Fibroblast of the aortic adventitia (primary cell): ENCODE measurements at regions not wholly inside any gene's neighbourhood (a gene's known extent, or its start where the extent isn't known, plus 50 kb on each side); places are given as distances from the start of the nearest gene placed in this dataset.

Source experiments
- DNase-seq: peaks from one replicate; pipeline ENCODE4 v3.0.0-alpha.2; 2010; ENCODE audit warnings: low read depth
- H3K4me3 ChIP-seq: 2 replicates; pipeline ENCODE4 v1.5.1; 2011; ENCODE audit warnings: low read depth, mild to moderate bottlenecking, control low read depth, low read length, moderate library complexity
- TF ChIP-seq, protein P1 (sequence below): IDR thresholded peaks from 2 replicates; pipeline ENCODE4 v1.5.1; 2011; ENCODE audit warnings: mild to moderate bottlenecking, low read length, control low read depth, inconsistent platforms; ENCODE audit not compliant: insufficient read depth

DNA sequence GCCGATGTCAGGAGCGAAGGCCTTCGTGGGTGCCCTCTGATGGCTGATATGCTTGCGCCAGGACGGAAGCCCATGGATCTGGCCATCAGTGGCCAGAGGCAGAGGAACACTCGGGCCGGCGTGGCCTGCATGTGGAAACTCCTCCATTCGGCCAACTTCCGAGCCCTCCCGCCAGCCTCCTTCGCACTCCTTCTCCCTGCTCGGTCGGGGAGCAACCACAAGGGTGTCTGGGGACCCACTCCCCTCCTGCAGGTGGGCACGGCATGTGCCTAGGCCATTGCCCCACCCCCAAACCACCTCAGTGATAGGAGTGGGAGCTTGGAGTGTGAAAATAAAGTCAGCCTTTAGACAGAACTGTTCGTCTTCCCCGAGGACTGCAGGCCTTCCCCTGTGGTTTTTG is 231.3 kb downstream of the BCL11B start:
- TF ChIP-seq, protein P1, sequence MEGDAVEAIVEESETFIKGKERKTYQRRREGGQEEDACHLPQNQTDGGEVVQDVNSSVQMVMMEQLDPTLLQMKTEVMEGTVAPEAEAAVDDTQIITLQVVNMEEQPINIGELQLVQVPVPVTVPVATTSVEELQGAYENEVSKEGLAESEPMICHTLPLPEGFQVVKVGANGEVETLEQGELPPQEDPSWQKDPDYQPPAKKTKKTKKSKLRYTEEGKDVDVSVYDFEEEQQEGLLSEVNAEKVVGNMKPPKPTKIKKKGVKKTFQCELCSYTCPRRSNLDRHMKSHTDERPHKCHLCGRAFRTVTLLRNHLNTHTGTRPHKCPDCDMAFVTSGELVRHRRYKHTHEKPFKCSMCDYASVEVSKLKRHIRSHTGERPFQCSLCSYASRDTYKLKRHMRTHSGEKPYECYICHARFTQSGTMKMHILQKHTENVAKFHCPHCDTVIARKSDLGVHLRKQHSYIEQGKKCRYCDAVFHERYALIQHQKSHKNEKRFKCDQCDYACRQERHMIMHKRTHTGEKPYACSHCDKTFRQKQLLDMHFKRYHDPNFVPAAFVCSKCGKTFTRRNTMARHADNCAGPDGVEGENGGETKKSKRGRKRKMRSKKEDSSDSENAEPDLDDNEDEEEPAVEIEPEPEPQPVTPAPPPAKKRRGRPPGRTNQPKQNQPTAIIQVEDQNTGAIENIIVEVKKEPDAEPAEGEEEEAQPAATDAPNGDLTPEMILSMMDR, result no peak
- DNase-seq, result no peak
- H3K4me3 ChIP-seq, result no peak overlapping the region

DNA sequence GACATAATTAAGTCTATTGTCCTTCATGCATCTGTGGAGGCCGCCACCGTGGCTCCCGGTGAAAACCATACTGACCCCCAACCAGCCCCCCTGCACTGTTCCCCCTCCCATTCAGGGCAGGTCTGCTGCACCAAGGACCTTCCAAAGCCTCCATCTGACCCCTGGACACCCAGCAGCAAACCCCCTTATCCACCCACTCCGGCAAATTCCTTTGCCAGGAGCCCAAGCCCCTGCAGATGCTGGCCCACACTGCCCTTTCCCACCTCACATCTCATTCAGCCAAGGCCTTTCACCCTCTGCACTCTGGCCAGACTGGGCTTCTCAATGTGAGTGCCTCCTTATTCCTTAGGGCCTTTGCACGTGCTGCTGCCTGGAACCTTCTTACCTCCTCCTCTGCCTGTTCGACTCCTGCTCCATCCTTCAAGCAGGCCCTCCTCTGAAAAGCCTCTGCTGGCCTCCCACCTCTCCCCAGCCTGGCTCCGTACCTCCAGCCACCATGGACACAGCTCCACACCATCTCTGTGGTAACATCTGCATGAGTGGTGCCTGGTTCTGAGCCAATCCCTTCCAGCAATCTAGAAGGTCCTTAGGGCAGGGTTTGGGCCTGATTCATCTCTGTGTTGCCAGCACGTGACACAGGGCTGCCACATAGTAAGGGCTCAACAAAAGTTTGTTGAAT is 230.7 kb downstream of the BCL11B start:
- DNase-seq, result no peak
- no peak overlapping the region for H3K4me3 ChIP-seq
- TF ChIP-seq, protein P1, result no peak

DNA sequence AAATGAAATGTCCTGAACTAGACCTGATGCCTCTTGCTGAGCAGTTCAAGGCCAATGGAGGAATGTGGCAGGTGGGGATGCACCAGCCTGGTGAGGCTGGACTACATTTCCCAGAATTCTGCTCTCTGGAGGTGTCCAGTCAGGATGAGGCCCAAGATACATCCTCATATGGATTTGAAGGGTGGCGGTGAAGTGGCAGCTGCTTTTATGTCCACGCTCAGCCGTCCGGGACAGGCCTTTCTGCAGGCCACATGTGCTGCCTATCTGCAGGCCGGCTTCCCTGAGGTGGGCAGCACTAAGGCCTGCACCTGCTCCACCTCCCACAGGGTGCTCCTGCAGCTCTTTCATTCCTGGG is 230.2 kb downstream of the BCL11B start:
- TF ChIP-seq, protein P1, result no peak
- no peak for DNase-seq
- no peak overlapping the region for H3K4me3 ChIP-seq

DNA sequence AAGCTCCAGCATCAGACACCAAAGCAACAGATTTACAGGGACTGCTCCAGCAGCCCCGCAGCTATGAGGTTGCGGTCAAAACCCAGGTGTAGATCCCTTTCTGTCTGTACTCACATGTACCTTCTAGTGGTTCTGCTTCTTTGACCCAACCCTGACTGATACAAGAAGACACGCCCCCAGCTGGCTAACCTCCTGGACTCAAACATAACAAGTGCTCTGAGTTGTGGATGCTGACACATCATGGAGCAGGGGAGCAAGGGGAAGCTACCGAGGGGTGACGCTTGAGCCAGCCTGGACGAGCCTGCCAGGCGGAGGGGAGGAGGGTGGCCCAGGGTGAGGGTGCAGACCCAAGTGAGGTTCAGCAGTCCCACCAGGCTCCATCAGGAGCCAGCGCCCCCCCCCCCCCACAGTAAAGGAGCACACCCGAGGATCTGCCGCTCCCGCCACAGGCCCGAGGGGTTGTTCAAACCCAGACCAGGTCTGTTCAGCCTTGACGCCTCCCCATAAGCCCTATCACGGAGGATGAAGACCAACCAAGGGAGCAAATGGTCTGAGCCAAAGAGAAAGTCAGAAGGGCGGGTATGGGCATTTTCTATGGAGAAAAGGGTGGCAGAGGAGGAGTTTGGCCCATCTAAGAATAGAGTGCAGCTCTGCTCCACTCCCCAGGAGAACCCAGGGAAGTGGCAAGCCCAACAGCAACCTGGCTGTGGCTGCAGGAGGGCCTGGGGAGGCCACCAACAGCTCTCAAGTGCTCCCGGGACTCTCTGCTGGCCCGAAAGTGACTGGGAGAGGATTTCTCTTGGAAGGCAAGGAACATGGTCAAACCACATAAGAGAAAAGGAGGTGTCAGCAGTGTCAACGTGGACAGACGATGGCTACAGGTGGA is 229.4 kb downstream of the BCL11B start:
- TF ChIP-seq, protein P1, result no peak
- no peak for DNase-seq
- no peak overlapping the region for H3K4me3 ChIP-seq

DNA sequence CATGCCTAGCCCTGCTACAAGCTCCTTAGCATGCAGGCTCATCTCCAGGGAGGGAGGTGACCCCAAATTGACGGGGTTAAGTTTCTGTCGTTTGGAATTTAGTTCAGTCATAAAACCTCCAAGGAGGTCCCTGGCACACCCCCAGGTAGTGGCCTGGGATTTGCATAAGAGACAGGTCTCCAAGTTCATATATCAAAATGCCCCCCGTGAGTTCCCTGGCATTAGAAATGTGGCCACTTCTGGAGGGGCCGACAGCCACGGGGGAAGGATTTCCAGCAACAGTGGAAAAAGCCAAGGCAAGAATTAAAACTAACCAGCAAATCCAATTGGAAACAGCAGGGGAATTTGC is 228.8 kb downstream of the BCL11B start:
- H3K4me3 ChIP-seq, result no peak overlapping the region
- TF ChIP-seq, protein P1, result no peak
- no peak for DNase-seq

DNA sequence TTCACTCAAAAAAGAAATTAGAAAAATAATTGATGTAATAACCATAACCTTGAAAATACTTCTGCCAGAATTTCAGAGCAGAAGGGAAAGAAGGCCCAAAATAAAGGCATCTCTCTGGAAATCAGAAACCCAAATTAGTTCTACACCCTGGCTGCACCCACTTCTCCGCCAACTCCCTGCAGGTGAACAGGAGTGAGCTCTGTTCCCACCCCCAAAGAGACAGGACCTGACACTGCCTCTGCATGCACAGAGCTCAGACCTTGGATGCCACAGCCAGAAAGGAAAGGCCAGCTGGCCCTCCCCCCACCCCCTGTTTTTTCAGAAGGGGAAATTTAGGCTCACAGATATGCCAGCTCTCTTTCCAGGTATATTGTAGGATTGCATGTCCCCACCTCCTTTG is 228.2 kb downstream of the BCL11B start:
- no peak for DNase-seq
- no peak overlapping the region for H3K4me3 ChIP-seq
- TF ChIP-seq, protein P1, result no peak
